Muscle of arm (tissue), 1 donor: ENCODE measurements at regions not wholly inside any gene's neighbourhood (a gene's known extent, or its start where the extent isn't known, plus 50 kb on each side); places are given as distances from the start of the nearest gene placed in this dataset.

Experiments used
- DNase-seq: peaks from one replicate; pipeline ENCODE4 v3.0.0-alpha.2; 2013

DNA sequence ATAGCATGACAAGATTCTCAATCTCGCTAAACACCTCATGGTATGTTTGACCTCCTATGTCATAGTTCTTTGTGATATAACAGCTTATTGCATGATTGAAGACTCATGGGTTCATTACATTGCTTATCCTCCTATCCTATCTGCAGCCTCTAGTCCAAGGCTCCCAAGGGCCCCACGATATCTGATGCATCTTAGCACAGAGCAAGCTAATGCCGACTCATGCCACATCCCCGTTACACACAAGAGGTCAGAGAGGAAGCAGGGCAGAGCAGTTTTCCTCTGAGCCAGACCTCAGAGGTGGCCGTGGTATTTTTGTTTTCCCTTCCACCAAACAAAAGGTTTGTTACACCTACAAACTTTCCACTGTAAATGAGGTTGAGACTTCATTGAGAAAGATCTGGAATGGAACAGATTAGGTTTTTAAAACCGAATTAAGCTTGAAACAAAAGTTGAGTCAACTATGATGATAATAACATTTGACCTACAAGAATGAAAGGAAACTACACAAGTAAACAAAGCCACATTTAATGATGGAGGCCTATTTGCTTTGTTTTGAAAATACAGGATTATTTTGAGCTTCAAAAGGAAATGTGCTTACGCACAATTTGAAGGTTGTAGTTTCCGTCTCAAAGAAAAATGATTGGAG, 133.9 kb upstream of the MYLIP start:
- DNase-seq: no peak

DNA sequence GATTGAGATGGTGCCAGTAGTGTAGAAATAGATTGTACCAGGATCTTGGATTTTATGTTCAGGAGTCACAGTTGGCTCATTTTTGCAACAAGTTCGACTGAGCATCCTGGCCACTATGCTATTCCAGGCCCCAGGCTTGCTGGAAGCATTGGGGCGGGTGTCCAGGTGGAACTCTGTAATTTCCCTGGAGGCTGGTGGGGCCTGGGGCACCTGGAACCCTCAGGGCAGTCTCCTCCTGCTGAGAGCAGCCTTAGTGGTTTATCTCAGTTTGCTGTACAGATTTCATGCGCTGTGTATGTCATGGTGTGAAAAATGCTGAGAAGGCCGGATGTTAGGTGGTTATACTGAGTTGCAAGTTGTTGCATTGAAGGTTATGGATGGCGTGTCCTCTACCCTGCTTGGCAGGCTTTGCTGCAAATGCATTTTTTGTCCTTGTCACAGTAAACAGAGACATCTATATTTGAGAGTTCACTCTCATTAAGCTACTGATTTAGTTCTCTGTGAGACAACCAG, 135.1 kb upstream of the MYLIP start:
- no peak for DNase-seq

GRCh38 chr6:15990179-15990578, 138.7 kb upstream of the MYLIP start:
- DNase-seq: no peak

DNA sequence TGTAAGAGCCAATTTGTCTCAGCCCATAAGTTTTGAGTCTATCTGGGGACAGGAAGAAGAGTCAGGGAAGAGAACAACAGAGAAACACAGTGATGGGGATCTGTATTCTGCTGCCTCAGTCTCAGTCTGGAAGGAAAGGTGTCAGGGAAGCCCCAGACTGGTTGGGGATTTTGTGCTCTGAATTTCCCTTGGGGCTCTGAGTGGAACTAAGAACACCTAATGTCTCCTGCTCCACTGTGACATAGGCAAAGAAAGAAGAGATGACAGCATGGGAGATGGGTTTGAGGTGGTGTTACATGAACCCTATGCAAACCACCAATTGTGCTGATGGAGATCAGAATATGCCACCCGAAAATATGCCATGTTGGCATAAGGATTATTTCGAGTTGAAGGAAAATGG, 139.5 kb upstream of the MYLIP start:
- no peak for DNase-seq

DNA sequence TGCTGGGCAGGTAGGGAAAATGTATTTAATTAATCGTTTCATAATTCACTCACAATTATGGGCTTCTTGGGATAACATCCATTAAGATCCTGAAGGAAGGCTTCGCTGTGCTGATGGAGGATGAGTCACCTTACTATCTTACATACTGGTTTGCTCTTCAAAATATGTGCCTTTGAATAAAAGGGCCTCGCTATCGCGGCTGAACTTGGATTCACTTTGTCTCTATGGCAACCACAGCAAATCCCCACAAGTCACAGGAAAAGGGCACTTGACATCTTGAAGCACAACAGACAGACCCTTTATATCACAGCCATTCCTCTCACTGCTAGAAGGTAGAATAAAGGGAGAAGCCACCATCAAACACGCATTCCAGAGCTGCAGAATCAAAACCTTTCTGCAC, 141.3 kb upstream of the MYLIP start:
- no peak for DNase-seq

DNA sequence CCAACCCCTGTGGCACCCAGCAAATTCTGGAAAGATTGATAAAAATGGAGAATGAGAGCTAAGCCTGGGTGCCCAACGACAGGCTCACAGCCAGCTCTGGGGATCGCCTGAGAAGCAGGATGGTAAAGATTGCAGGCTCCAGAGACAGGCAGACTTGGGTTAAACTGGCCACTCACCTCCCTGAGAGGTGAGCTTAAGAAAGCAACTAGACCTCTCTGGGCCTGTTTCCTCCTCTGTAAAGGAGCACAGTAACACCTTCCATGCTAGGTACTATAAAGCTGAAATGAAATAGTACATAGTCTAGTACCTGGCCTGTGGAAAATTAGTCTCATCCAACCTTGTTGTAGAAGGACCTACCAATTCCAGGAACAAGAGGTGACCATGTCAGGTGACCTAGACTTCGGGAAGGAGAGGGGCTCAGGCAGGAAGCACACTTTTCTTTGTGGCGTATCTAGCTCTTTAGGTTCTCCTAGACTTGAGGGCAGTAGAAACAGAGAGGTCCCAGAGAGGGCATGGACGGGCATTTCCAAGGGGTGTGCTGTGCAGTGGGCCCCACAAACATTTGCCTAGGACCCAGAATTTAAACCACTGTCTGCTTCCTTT, 142.8 kb upstream of the MYLIP start:
- no peak for DNase-seq

GRCh38 chr6:15985379-15985959, 143.4 kb upstream of the MYLIP start:
- no peak for DNase-seq

DNA sequence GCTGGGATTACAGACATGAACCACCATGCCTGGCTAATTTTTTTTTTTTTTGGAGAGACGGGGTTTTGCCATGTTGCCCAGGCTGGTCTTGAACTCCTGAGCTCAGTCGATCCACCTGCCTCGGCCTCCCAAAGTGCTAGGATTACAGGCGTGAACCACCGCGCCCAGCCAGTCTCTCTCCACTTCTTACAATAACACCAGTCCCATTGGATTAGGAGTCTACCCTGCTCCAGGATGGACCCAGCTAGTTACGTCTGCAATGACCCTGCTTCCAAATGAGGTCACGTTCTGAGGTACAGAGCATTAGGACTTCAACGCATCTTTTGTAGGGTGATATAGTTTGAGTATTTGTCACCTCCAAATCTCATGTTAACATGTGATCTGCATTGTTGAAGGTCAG, 146.9 kb upstream of the MYLIP start:
- DNase-seq: no peak

DNA sequence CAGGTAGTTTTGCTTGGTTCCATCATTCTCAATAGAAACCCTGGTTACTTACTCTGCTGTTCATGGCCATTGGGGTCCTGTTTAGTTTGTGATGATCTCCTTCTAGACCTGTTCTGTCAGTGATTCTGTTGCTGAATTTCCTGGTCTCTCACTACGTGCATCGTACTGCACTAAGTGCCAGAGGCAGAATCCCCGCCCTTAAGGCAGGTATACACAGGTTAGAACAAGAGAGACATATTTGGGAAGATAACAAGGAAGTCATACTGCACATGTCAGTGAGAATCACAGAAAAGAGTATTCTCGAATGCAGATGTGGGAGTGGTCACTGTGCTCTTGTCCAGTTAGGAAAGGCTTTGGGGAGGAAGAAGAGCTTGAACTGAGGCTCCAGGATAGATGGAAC, 148.1 kb upstream of the MYLIP start:
- no peak for DNase-seq

GRCh38 chr6:15978426-15978825, 150.5 kb upstream of the MYLIP start:
- no peak for DNase-seq

DNA sequence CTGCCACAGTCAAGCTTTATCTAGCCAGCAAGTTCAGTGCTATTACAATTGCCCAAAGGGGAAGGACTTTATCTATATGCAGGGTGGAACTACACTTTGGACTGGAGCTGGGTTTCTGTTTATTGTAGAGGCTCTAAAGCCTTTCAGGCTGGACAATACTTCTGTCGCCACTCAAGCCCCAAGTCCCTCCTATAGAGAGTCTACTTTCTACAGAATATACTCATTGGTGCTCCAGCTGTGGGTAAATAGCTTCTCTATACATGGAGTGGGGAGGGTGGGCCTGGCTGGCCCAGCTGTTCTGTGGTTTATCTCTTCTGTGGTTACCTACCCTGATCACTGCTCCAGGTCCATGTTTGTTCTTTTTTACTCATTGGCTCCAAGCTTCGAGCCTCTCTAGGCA, 151.8 kb upstream of the MYLIP start:
- DNase-seq: no peak

GRCh38 chr6:15974817-15975216, 154.1 kb upstream of the MYLIP start:
- peak; percentile 25 for DNase-seq

GRCh38 chr6:15970517-15970916, 158.4 kb upstream of the MYLIP start:
- no peak for DNase-seq

- DNase-seq: no peak
These were observed 159.6 kb upstream of the MYLIP start for GRCh38 chr6:15969236-15969778.

- no peak for DNase-seq
These were observed 160.4 kb upstream of the MYLIP start for GRCh38 chr6:15968519-15968918.

DNA sequence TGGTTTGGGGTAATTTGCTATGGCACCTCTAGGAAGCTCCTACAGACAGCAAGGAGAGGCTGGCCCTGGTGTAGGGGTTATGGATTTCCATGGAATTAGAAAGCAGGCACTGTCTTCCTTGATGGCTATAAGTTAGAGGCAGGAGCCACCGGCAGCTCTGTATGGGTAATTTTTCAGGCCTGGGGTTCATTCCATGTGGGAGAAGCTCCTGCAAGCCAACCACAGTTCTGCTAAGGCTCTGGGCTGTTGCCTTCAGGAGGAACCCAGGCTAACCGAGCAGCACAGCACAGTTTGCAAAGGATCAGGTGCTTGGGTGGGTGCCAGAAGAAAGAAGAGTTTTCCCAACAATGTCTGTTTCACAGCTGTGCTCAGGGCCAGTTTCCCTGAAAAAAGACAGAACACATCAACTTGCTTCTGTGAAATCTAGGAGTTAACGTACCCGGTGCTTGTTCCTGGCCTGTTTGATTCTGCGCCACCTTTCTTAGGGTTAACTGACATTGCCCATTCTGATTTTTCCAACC, 162.8 kb upstream of the MYLIP start:
- DNase-seq: no peak

DNA sequence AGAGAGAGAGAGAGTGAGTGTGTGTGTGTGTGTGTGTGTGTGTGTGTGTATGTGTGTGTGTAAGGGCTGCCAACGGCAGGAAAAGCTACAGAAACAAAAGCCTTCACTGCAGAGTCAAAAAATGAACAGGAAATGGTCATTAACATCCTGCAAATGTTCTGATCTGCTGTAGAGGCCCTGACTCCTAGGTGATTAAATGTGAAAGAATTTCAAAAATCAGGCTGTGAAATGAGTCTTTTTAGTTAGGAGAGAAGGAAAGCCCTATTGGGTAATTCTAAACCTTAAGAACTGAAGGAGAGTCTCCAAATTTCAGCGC, 166.5 kb upstream of the MYLIP start:
- DNase-seq: no peak

GRCh38 chr6:15961635-15962448, 167.0 kb upstream of the MYLIP start:
- DNase-seq: no peak

DNA sequence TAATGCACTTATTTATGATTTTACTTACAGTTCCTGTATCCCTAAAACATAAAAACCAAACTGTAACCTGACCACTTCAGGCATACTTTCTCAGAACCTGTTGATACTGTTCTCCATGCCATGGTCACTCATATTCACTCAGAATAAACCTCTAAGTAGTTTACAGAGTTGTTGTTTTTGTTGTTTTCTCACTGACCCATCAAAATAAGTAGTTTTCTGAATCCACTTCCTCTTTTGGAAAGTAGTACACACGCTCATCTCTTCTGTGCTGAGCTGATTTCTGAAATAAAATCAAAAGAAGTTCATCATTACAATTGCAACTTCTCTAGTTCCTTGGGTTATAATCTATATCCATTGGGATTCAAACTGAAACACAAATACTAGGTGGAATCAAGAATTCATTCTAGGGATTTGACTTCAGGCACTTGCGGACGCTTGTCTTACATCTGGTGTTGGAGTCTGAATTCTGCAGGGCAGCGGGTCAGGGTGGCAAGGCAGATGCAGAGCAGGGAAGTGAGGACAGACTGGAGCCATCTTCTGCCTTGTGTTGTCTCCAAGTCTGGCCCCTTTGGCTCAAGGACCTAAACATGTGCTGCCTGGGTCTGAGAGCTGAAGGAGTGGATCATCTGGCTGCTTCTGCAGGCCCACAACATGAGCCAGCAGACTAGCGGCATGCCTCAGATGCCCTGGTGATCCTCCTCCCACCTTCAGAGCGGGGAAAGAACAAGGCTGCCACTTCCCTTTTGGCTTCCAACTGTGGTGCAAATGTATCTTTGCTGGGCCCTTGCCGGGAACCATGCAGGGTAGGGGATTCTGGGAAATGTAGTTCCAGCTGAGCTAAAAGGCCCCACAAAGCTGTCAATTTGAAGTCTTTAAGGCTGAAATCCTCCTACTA, 167.9 kb upstream of the MYLIP start:
- DNase-seq: no peak

DNA sequence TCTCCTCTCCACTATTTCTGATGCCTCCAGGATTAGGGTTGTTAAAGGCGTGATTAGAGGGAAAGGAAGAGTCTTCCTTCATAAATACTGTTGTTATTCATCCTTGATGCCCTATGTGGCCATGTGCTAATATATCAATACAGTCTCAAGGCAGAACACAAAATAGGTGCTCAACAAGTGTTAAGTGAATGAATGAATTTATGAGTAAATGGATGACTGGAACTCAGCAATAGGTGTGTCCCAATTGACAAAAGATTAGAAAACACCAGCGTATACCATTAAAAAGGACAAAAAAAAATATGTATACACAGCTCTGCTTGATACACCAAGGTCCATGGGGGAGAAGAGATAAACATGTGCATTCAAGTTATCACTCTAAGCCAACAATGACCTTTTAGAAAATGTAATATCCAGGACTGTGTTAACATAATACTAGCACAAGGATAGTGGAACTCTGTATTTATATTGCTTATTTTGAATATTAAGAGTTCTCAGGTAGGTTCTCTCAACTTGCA, 171.2 kb upstream of the MYLIP start:
- no peak for DNase-seq
